Activated CD8-positive, alpha-beta T cell treated with anti-CD3 and anti-CD28 coated beads for 36 hours (primary cell): ENCODE measurements at regions not wholly inside any gene's neighbourhood (a gene's known extent, or its start where the extent isn't known, plus 50 kb on each side); places are given as distances from the start of the nearest gene placed in this dataset.

ENCODE experiments used
- ATAC-seq: fragments of 200-7000 bp; cut with Tn5 transposase; one replicate; pipeline ENCODE4 v1.10.0; 2021; ENCODE audit warnings: mild to moderate bottlenecking, moderate library complexity
- CTCF ChIA-PET: fragments of 350-600 bp; sonication (Branson Sonifier 250); formaldehyde crosslinking; loops from one replicate; lab custom pipeline; 2021; ENCODE audit warnings: antibody characterized with exemption; lab: Charles Lee
- POLR2A ChIA-PET: fragments of 350-600 bp; sonication (Branson Sonifier 250); formaldehyde crosslinking; loops from one replicate; lab custom pipeline; 2021; ENCODE audit warnings: antibody characterized with exemption; lab: Charles Lee
- DNase-seq: peaks from one replicate; pipeline ENCODE4 v3.0.0-alpha.2; 2020
- H3K27ac Mint-ChIP-seq: one replicate; pipeline ENCODE4 v1.8.0; 2021; ENCODE audit warnings: mild to moderate bottlenecking, mixed read lengths
- H3K27me3 Mint-ChIP-seq: one replicate; pipeline ENCODE4 v1.8.0; 2021; ENCODE audit warnings: mixed read lengths
- H3K36me3 Mint-ChIP-seq: one replicate; pipeline ENCODE4 v1.8.0; 2021; ENCODE audit warnings: low read depth, mixed read lengths
- H3K4me1 Mint-ChIP-seq: one replicate; pipeline ENCODE4 v1.8.0; 2021; ENCODE audit warnings: low read depth, mixed read lengths
- H3K4me3 Mint-ChIP-seq: one replicate; pipeline ENCODE4 v1.8.0; 2021; ENCODE audit warnings: mild to moderate bottlenecking, moderate library complexity, mixed read lengths
- H3K9me3 Mint-ChIP-seq: one replicate; pipeline ENCODE4 v1.8.0; 2021; ENCODE audit warnings: mixed read lengths
- CTCF ChIP-seq: fragments of 200-600 bp; IDR thresholded peaks from one replicate; pipeline ENCODE4 v1.8.0; 2022; ENCODE audit warnings: antibody characterized with exemption, mild to moderate bottlenecking
- intact Hi-C: fragments of 100-400 bp; cut with micrococcal nuclease; formaldehyde crosslinking; loops from one replicate; pipeline ENCODE4 v1.10.0; 2022

- Mint-ChIP-seq H3K36me3 (no peaks in the 10 kb centered on the region), H3K27ac (no peak overlapping the region), H3K9me3 (no peaks in the 10 kb centered on the region), H3K27me3 (no peaks in the 10 kb centered on the region), H3K4me1 (no peaks in the 10 kb centered on the region), H3K4me3 (no peak overlapping the region)
- CTCF ChIA-PET = no interaction called here
- no peak for ATAC-seq
- no peak for TF ChIP-seq CTCF
- POLR2A ChIA-PET = no interaction called here
- intact Hi-C loops = no loop called here
- no peak for DNase-seq
These were observed 988.3 kb downstream of the PCDH19 start for GRCh38 chrX:99421796-99422195.

DNA sequence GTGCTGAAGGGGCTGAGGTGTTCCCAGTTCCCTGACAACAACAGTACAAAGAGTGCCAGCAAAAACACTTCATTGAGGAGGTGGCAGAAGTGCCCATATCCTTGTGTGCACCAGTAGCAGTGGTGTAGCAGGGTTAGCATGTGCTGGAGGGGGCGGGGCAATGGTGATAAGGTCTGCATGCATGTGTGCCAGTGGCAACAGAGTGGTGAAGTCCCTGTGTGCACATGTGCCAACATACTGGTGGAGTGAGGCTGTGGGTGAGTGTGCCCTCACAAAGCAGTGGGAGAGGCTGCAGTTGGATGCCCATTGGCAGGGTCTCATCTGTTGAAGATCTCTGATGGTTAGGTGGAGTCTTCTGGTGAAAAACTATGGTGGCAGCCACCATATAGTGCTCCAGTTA, 994.6 kb downstream of the PCDH19 start:
- ChIA-PET POLR2A (no interaction called here), CTCF (no interaction called here)
- Mint-ChIP-seq H3K4me1 (no peaks in the 10 kb centered on the region), H3K9me3 (no peaks in the 10 kb centered on the region), H3K4me3 (no peak overlapping the region), H3K36me3 (no peaks in the 10 kb centered on the region), H3K27ac (no peak overlapping the region), H3K27me3 (no peaks in the 10 kb centered on the region)
- DNase-seq = no peak
- intact Hi-C loops = no loop called here
- TF ChIP-seq CTCF = no peak
- no peak for ATAC-seq

DNA sequence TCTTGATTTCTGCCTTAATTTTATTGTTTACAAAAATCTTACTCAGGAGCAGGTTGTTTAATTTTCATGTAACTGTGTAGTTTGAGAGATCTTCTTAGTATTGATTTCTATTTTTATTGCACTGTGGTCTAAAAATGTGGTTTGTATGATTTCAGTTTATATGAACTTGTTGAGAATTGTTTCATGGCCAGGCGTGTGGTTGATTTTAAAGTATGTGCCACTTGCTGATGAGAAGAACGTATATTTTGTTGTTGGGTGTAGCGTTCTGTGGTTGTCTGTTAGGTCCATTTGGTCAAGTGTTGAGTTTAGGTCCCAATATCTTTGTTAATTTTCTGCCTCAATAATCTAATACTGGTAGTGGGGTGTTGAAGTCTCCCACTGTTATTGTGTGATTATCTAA, 996.8 kb downstream of the PCDH19 start:
- Mint-ChIP-seq H3K9me3 (no peaks in the 10 kb centered on the region), H3K4me1 (no peaks in the 10 kb centered on the region), H3K27ac (no peak overlapping the region), H3K4me3 (no peak overlapping the region), H3K36me3 (no peaks in the 10 kb centered on the region), H3K27me3 (no peaks in the 10 kb centered on the region)
- ATAC-seq = no peak
- DNase-seq = no peak
- intact Hi-C loops = no loop called here
- ChIA-PET POLR2A (no interaction called here), CTCF (no interaction called here)
- no peak for TF ChIP-seq CTCF

DNA sequence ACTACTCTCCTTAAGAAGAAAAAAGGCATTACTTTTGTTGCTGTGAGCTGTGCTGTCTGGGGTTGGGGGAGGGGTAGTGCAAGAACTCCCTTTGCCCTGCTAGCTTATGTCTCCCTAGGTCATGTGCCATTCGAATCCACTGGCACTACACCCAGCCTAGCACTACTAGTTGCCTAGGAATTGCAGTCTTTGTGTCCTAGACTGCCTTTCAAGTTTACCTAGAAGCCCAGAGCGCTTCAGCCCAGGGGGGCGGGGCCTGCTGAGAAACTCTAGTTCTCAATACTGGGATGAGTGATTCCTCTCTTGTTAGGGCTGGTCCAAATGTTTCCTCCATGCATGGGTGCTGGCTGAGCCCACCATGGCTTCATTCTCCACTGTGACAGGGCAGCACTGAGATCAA, 1011.5 kb downstream of the PCDH19 start:
- Mint-ChIP-seq H3K27ac (no peak overlapping the region), H3K9me3 (no peaks in the 10 kb centered on the region), H3K4me1 (no peaks in the 10 kb centered on the region), H3K27me3 (no peaks in the 10 kb centered on the region), H3K4me3 (no peak overlapping the region), H3K36me3 (no peaks in the 10 kb centered on the region)
- DNase-seq = no peak
- CTCF ChIA-PET = no interaction called here
- no peak for TF ChIP-seq CTCF
- POLR2A ChIA-PET = no interaction called here
- intact Hi-C loops = no loop called here
- ATAC-seq = no peak

- ATAC-seq (no peak), DNase-seq (no peak)
- Mint-ChIP-seq H3K4me3 (no peak overlapping the region), H3K36me3 (no peaks in the 10 kb centered on the region), H3K27me3 (no peaks in the 10 kb centered on the region), H3K27ac (no peak overlapping the region), H3K4me1 (no peaks in the 10 kb centered on the region), H3K9me3 (no peaks in the 10 kb centered on the region)
- ChIA-PET CTCF (no interaction called here), POLR2A (no interaction called here)
- intact Hi-C loops = no loop called here
- TF ChIP-seq CTCF = no peak
These were observed 1012.2 kb downstream of the PCDH19 start for GRCh38 chrX:99397879-99398278.
